Stomach (tissue), 4 donors: ENCODE measurements at regions not wholly inside any gene's neighbourhood (a gene's known extent, or its start where the extent isn't known, plus 50 kb on each side); places are given as distances from the start of the nearest gene placed in this dataset.

Experiments used
- EP300 ChIP-seq: sonication (generic); formaldehyde crosslinking; IDR thresholded peaks from one replicate; pipeline ENCODE4 v1.6.1; 2017; ENCODE audit warnings: antibody characterized with exemption
- POLR2A ChIP-seq, 4 donors: fragments of 450-650 bp; IDR thresholded peaks; one replicate each; pipeline ENCODE4 v1.6.1; 2016; ENCODE audit warnings: antibody characterized with exemption in 4 of 4, control low read depth in 2 of 4, mild to moderate bottlenecking in 1 of 4, moderate library complexity in 1 of 4
- POLR2AphosphoS5 ChIP-seq, 3 donors: sonication (generic); formaldehyde crosslinking; IDR thresholded peaks; one replicate each; pipeline ENCODE4 v1.6.1; 2016; ENCODE audit warnings: antibody characterized with exemption in 3 of 3
- TF ChIP-seq, protein P1 (sequence below), 7 experiments: fragments of 450-650 bp in 4 of 7; fragments of 200-600 bp in 3 of 7; sonication (generic) in 3 of 7; IDR thresholded peaks; one replicate each; pipeline ENCODE4 v1.5.1; 2016 to 2019; ENCODE audit warnings: antibody characterized with exemption in 7 of 7, control low read depth in 2 of 7, mild to moderate bottlenecking in 1 of 7

DNA sequence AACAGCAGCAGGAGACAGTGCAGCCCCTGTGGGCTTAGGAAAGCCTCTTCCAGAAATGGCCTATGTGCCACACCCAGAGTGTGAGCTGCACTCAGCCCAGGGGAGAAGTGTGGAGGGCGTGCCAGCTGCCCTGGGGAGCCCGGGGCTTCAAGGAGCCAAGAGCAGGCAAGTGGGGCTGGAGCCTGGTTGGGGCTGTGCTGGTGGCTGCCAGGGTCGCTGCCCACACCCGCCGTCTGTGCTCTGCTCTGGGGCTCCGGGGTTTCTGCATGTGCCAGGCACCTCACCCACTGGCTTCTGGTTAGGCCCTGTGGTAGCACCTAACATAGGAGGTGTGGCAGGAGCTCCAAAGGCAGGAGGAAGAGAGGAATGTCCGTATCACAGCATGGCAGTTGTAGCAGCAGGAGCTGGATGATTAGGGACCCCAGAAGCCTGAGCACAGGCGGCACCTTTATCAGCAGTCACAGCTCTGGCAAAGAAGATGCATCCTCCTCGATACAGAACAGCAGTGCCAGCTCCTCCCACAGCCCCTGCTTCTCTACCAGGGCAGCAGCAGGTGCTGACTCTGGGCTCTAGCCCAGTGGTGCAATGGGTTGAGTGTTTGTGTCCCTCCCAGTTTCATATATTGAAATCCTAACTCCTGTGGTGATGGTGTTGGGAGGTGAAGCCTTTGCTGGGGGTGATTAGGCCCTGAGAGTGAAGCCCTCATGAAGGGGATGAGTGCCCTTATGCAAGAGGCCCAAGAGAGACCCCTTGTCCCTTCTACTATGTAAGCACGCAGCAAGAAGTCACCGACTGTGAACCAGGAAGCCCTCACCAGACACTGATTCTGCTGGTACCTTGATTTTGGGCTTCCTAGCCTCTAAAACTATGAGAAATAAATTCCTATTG lies 70.0 kb upstream of the KLF13 start:
- TF ChIP-seq EP300, result no peak
- TF ChIP-seq, protein P1, sequence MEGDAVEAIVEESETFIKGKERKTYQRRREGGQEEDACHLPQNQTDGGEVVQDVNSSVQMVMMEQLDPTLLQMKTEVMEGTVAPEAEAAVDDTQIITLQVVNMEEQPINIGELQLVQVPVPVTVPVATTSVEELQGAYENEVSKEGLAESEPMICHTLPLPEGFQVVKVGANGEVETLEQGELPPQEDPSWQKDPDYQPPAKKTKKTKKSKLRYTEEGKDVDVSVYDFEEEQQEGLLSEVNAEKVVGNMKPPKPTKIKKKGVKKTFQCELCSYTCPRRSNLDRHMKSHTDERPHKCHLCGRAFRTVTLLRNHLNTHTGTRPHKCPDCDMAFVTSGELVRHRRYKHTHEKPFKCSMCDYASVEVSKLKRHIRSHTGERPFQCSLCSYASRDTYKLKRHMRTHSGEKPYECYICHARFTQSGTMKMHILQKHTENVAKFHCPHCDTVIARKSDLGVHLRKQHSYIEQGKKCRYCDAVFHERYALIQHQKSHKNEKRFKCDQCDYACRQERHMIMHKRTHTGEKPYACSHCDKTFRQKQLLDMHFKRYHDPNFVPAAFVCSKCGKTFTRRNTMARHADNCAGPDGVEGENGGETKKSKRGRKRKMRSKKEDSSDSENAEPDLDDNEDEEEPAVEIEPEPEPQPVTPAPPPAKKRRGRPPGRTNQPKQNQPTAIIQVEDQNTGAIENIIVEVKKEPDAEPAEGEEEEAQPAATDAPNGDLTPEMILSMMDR (IDR thresholded peaks at IDR 0.05), result no peak
- TF ChIP-seq POLR2A (IDR thresholded peaks at IDR 0.05), result no peak
- TF ChIP-seq POLR2AphosphoS5 (IDR thresholded peaks at IDR 0.05), result no peak
